GM18951 (cell line): ENCODE measurements at regions not wholly inside any gene's neighbourhood (a gene's known extent, or its start where the extent isn't known, plus 50 kb on each side); places are given as distances from the start of the nearest gene placed in this dataset.

Source experiments
- POLR2A ChIP-seq: IDR thresholded peaks from 4 replicates; pipeline ENCODE4 v1.6.1; 2011; ENCODE audit warnings: mild to moderate bottlenecking; ENCODE audit not compliant: insufficient read length, insufficient read depth; ENCODE audit errors: extremely low read depth
- in situ Hi-C: fragments of 300-500 bp; cut with MboI; formaldehyde crosslinking; loops from one replicate; pipeline ENCODE4 v1.12.0; 2022; ENCODE audit warnings: low sequenced_read_pairs, mixed read lengths, inconsistent platforms; ENCODE audit not compliant: unreplicated experiment

GRCh38 chr6:133610971-133611370 lies 277.9 kb upstream of the TCF21 start:
- in situ Hi-C loops, result loop anchor here (25.0 kb wide), 1 partner anchor 301 kb away; no protein-coding TSS in a partner anchor
- TF ChIP-seq POLR2A, result no peak

- TF ChIP-seq POLR2A, result no peak
- in situ Hi-C loops, result loop anchor here (25.0 kb wide), 1 partner anchor 300 kb away; no protein-coding TSS in a partner anchor
Observed at GRCh38 chr6:133612459-133612858, 276.5 kb upstream of the TCF21 start.

GRCh38 chr6:133613211-133613610 lies 275.7 kb upstream of the TCF21 start:
- in situ Hi-C loops, result loop anchor here (25.0 kb wide), 1 partner anchor 299 kb away; no protein-coding TSS in a partner anchor
- no peak for TF ChIP-seq POLR2A

- no peak for TF ChIP-seq POLR2A
- in situ Hi-C loops, result loop anchor here (25.0 kb wide), 1 partner anchor 291 kb away; no protein-coding TSS in a partner anchor
Observed at GRCh38 chr6:133621751-133622150, 267.2 kb upstream of the TCF21 start.

GRCh38 chr6:133623065-133623464 lies 265.8 kb upstream of the TCF21 start:
- in situ Hi-C loops, result loop anchor here (25.0 kb wide), 1 partner anchor 289 kb away; no protein-coding TSS in a partner anchor
- no peak for TF ChIP-seq POLR2A

- TF ChIP-seq POLR2A, result no peak
- in situ Hi-C loops, result loop anchor here (25.0 kb wide), 1 partner anchor 289 kb away; no protein-coding TSS in a partner anchor
Observed at GRCh38 chr6:133623621-133624020, 265.3 kb upstream of the TCF21 start.

GRCh38 chr6:133626096-133626666 lies 262.7 kb upstream of the TCF21 start:
- in situ Hi-C loops, result no loop called here
- no peak for TF ChIP-seq POLR2A

- in situ Hi-C loops, result no loop called here
- no peak for TF ChIP-seq POLR2A
Observed at GRCh38 chr6:133629970-133630369, 258.9 kb upstream of the TCF21 start.

GRCh38 chr6:133630651-133631050 lies 258.3 kb upstream of the TCF21 start:
- in situ Hi-C loops, result no loop called here
- TF ChIP-seq POLR2A, result no peak

GRCh38 chr6:133631421-133631820 lies 257.5 kb upstream of the TCF21 start:
- in situ Hi-C loops, result no loop called here
- TF ChIP-seq POLR2A, result no peak

- in situ Hi-C loops, result no loop called here
Observed at GRCh38 chr6:133632206-133632605, 256.7 kb upstream of the TCF21 start.

GRCh38 chr6:133632906-133633305 lies 256.0 kb upstream of the TCF21 start:
- TF ChIP-seq POLR2A, result no peak
- in situ Hi-C loops, result no loop called here

More at GRCh38 chr6:133632206-133632605, 256.7 kb upstream of the TCF21 start:
- TF ChIP-seq POLR2A, result no peak

- in situ Hi-C loops, result no loop called here
- TF ChIP-seq POLR2A, result no peak
Observed at GRCh38 chr6:133634474-133634873, 254.4 kb upstream of the TCF21 start.

- TF ChIP-seq POLR2A, result no peak
- in situ Hi-C loops, result no loop called here
Observed at GRCh38 chr6:133635447-133635846, 253.5 kb upstream of the TCF21 start.
